NCI-H748 (cell line): ENCODE measurements at regions not wholly inside any gene's neighbourhood (a gene's known extent, or its start where the extent isn't known, plus 50 kb on each side); places are given as distances from the start of the nearest gene placed in this dataset.

Source experiments
- DNase-seq: peaks from one replicate; lab custom pipeline; 2025; ENCODE audit not compliant: unreplicated experiment; lab: John Stamatoyannopoulos, UW

DNA sequence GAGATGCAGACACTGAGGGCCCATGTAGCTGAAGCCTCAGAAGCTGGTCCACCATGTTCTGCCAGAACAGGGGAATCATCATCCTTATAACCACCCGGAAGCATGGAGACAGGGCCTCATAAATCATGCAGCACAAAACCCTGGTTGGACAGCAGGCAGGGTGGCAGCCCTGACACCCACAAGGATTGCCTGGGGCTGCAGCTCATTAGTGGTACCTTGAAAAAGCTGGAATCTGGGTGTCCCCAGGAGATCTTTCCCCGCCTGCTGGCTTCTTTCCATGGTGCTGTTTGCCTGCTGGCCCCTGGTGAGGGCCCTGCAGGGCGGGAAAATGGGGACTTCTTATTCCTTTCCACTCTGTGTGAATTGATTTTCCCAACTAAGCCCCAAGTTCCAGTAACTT is 50.6 kb upstream of the GGTLC1 start:
- DNase-seq: no peak
